ENCODE measurements at regions not wholly inside any gene's neighbourhood (a gene's known extent, or its start where the extent isn't known, plus 50 kb on each side); places are given as distances from the start of the nearest gene placed in this dataset.
"Not testable (repeated sequence)": the region's sequence is repeated elsewhere in the genome, so short reads cannot be mapped to it uniquely, and the experiment has no call there.

- not testable (repeated sequence) for DNase-seq
Measured at GRCh38 chr4:67412153-67412712, 133.1 kb downstream of the CENPC start.

DNA sequence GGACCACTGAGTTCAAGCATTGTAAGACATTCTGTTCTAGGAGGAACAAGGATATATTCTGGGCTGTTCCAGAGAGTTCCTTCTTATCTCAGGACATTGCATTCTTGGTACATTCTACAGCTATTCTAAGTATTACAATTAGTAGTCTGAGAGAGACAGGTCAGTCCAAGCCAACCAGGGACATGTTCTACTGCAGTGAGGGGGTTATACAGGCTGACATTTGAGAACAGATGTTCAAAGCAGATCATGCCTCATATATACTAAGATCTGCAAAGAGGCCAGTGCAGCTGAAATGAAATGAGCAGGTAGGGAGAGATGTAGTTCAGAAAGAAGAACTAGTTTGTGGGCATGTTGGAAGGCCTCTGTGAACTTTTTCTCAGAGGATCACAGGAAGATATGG, 142.0 kb downstream of the CENPC start:
- no peak for DNase-seq

DNA sequence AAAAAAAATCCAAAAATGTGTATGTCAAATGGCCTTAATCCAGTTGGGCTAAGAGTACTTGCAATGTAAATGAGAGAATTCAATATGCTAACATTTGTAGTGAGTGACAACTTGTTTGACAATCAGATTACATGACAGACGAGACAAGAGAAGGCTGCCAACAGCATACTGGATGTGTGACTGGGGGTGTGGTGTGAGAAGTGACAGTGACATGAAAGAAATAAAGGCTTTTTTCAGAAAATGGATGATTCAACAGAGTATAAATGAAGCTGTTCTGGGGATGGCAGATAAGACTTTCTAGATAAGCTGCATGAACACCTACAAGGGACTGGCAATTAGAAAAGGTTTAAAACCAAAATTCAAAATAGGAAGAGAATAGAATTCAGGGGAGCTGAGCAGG, 143.4 kb downstream of the CENPC start:
- no peak for DNase-seq

- DNase-seq, result no peak
Measured at GRCh38 chr4:67397931-67398330, 147.4 kb downstream of the CENPC start.

DNA sequence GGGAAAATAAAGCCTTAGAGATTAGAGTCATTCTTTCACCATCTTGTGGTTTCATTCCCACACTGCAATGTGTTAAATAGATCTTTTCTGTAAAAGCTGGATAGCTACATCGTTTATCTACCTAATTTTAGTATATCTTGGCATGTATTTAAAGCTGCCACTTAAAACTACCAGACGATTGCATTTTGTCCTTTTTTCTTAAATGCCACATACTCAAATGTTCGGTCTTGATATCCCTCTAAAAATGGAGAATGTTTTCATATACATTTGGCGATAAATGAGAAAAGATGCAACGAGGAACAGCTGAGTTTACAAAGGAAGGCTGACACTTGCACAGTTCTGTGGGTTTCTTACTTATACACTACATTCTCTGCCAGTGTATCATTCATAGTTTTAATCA, 148.3 kb downstream of the CENPC start:
- no peak for DNase-seq

DNA sequence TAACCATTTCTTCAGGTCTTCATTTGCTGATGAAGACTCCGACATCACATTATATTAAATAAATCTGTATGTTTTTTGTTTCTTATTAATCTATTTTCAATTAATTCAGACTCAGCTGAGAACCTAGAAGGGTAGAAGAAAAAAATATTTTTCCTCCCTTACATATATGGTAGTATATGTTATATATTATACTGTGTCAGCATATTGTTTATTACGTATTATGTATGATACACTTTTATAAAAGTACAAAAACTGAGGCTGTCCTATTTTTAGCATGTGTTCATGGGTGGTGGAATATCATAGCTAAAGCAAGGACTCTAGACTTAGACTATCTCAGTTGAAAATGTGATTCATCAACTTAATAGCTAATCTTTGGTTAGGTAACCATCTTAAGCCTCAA, 149.3 kb downstream of the CENPC start:
- no peak for DNase-seq

DNA sequence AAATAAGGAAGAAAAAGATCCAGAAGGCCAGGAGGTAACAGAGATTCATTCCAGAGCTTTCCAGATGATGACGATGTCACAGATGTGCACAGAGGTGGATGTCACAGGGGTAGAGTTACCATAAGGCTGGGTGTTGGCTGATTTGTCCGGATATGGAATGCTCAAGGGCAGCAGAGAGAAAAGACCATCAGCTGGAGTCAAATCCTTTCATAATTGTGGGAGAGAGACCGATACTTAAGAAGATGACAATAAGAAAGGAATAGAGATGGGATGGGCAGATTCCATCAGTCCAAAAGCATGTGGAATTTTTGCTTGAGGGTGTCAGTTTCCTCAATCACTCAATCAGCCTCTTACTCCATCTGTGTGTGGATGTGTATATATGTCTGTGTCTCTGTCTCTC, 150.4 kb downstream of the CENPC start:
- no peak for DNase-seq

- peak; percentile 3 for DNase-seq
Measured at GRCh38 chr4:67393699-67394281, 151.5 kb downstream of the CENPC start.

DNA sequence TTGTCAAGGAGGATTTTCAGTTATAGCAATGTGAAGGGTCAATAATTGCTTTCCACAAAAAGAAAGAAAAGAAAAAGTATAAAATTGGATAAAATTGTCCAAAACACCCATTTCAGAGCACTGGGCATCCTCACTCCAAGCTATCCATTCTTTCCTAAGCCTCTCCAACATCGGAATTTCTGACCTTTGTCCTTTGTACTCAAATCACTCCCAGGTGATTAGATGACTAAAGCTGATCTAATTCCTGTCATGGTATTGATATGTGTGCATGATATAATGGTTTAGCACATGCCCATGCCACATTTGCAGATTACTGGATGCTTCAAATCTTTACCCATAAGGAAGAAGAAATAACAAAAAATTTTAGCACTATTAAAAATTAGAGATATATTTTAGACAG, 152.3 kb downstream of the CENPC start:
- DNase-seq, result no peak

DNA sequence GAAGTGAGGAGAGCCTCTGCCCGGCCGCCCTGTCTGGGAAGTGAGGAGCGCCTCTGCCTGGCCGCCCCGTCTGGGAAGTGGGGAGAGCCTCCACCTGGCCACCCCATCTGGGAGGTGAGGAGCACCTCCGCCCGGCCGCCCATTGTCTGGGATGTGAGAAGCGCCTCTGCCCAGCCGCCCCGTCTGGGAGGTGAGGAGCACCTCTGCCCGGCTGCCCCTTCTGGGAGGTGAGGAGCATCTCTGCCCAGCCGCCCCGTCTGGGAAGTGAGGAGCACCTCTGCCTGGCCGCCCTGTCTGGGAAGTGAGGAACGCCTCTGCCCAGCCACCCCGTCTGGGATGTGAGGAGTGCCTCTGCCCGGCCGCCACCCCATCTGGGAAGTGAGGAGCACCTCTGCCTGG, 163.9 kb downstream of the CENPC start:
- not testable (repeated sequence) for DNase-seq

DNA sequence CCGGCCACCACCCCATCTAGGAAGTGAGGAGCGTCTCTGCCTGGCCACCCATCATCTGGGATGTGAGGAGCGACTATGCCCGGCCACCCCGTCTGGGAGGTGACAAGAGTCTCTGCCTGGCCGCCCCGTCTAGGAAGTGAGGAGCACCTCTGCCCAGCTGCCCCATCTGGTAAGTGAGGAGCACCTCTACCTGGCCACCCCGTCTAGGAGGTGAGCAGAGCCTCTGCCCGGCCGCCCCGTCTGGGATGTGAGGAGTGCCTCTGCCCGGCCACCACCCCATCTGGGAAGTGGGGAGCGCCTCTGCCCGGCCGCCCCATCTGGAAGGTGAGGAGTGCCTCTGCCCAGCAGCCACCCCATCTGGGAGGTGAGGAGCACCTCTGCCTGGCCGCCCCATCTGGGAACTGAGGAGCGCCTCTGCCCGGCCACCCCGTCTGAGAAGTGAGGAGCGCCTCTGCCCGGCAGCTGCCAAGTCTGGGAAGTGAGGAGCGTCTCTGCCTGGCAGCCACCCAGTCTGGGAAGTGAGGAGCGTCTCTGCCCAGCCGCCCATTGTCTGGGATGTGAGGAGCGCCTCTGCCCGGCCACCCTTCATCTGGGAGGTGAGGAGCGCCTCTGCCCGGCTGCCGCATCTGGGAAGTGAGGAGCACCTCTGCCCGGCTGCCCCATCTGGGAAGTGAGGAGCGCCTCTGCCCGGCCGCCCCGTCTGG, 164.4 kb downstream of the CENPC start:
- not testable (repeated sequence) for DNase-seq

DNA sequence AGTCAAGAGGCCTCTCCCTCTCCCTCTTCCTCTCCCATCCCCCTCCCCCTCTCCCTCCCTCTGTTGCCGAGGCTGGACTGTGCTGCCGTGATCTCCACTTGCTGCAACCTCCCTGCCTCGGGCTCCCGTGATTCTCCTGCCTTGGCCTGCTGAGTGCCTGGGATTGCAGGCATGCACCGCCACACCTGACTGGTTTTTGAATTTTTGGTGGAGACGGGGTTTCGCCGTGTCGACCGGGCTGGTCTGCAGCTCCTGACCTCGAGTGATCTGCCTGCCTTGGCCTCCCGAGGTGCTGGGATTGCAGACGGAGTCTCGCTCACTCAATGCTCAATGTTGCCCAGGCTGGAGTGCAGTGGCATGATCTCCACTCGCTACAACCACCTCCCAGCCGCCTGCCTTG, 165.1 kb downstream of the CENPC start:
- DNase-seq, result no peak

- DNase-seq, result no peak
Measured at GRCh38 chr4:67375291-67375690, 170.0 kb downstream of the CENPC start.

DNA sequence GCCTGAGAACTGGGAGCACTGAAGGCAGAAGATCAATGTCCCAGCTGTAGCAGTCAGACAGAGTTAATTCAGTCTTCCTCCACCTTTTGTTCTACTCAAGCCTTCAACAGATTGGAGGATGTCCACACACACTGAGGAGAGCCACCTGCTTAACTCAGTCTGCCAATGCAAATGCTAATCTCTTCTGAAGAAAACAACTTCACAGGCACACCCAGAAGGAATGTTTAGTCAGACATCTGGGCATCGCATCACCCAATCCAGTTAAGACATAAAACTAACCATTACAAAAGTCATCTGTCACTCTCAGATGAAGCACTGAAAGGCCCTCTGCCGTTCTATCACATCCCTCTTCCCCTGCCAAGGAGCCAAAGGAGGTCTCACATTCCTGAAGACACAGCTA, 173.7 kb downstream of the CENPC start:
- DNase-seq, result no peak

DNA sequence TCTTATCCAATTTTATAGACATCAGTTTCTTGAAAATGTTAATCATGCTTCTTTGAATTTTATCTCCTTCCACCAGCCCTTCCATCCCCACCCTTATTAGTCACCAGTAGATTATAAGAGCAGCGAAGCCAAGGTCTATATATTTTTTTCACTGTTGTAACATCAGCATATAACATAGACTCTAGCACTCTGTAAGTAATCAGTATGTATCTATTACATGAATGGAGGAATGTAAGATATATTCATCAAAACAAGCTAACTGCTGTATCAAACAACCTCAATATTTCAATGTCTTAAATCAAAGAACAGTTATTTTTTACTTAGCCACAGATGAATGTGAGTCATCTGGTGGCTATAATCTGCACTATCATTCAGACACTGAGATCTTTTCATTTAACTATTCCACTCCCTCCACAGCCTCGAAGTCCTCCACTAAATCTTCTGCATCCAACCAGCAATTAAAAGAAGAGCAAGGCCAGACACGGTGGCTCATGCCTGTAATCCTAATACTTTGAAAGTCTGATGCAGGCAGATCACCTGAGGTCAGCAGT, 178.9 kb downstream of the CENPC start:
- no peak for DNase-seq

GRCh38 chr4:67365661-67366245, 179.6 kb downstream of the CENPC start:
- no peak for DNase-seq

DNA sequence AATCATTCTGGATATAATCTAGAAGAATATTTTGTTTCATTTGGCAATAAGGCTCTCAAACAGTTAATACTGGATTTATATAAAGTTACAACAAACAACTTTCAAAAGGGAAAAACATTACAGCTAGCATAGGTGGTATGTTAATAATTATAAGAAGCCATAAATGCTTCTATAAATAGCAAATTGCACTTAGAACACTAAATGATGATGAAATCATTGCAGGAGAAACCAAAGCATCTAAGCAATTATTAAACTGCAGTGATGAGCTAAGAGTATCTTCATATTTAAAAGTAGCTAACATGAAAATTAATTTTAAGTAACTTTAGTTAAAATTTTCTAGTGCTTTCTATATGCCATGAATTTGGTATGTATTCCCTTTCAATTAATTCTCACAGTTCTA, 189.5 kb downstream of the CENPC start:
- no peak for DNase-seq

DNA sequence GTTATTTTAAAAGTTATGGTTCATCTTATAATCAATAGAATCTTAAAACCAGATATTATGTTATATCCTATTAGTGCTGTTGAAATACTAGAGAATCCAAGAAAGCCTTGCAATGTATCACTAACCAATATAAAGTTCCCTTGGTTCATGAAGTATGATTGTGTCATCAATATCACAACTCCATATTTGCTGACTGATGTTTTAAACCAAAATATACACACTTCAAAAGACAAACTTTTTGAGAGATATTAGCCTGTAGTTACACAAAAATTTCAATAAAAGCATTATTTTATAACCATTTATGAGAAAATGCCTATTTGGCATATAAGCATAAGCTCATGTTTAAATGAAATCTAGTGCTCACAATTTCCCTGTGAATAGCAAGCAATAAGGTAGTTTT, 198.6 kb downstream of the CENPC start:
- no peak for DNase-seq

DNA sequence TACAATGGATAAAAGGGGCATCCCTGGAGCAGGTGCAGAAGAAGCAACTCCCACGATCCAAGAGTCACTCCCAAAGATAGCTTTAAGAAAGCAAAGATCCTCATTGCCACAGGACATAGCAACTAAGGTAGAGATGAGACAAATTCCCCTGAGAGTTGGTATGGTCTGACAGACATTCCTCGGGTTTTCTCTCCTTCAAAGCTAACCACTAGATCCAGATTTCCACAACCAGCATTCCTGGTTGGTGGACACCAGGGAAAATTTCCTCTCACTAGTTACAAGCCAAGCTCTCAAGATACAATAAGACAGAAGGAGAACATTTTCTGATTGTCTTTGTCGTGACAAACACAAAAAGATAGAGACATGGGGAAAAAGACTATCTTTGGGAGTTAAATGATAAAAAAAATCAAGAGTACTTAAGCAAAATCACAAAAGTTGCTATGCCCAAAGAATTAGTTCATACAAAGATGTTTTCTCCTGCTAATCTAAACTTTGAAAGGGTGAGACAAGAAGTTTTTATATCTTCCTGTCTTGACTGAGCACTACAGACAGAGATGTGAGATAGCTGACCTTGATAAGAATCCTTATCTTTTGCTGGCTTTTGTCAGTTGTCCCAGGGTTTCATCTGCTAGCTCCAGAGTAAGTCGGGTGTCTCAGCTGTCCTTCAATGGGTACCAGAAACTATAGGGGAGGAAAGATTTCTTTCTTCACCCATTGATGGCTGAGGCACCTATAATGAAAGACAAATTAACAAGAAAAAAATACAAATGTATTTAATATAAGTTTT, 200.5 kb downstream of the CENPC start:
- no peak for DNase-seq

GRCh38 chr4:67343199-67343598, 202.1 kb downstream of the CENPC start:
- DNase-seq, result no peak

- DNase-seq, result no peak
Measured at GRCh38 chr4:67342291-67342690, 203.0 kb downstream of the CENPC start.

DNA sequence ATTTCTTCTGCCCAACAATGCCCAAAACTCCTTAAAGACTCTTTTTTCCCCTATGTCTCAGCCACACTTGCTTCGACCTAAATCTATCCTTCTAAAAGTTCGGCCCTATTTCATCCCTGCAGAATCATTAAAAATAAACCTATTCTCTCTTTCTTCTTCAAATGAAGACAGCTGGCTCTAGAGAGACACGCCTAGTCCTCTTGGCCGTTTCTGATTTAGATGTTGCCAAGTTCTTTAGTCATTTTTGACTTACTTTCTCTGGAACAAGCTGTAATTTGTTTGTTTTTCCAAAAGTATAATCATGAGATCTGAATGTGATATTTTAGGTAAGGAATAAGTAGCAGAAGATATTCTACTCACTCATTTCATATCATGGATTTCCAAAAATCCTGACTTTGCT, 211.6 kb downstream of the CENPC start:
- DNase-seq, result no peak

- DNase-seq, result no peak
Measured at GRCh38 chr4:67332627-67333026, 212.7 kb downstream of the CENPC start.

Data from skin of body (tissue), 1 donor.